Mesenteric fat pad (tissue), 1 donor: ENCODE measurements at regions not wholly inside any gene's neighbourhood (a gene's known extent, or its start where the extent isn't known, plus 50 kb on each side); places are given as distances from the start of the nearest gene placed in this dataset.

ENCODE experiments used
- DNase-seq: peaks from one replicate; pipeline ENCODE4 v3.0.0-alpha.2; 2020; ENCODE audit warnings: low spot score
- donor health status: DM: yes; HTN: yes; CAD: no.

GRCh38 chr4:33037464-33037863, 2317.3 kb downstream of the PCDH7 start:
- DNase-seq = no peak

GRCh38 chr4:33045334-33045733, 2325.2 kb downstream of the PCDH7 start:
- DNase-seq = no peak

- DNase-seq = no peak
These were observed 2332.1 kb downstream of the PCDH7 start for GRCh38 chr4:33052241-33052640.

GRCh38 chr4:33054161-33054560, 2334.0 kb downstream of the PCDH7 start:
- DNase-seq = no peak

- DNase-seq = no peak
These were observed 2334.6 kb downstream of the PCDH7 start for GRCh38 chr4:33054656-33055196.

- DNase-seq = no peak
These were observed 2337.6 kb downstream of the PCDH7 start for GRCh38 chr4:33057736-33058135.

- DNase-seq = no peak
These were observed 2338.8 kb downstream of the PCDH7 start for GRCh38 chr4:33058998-33059397.

GRCh38 chr4:33060674-33061542, 2340.7 kb downstream of the PCDH7 start:
- DNase-seq = no peak

GRCh38 chr4:33061727-33062126, 2341.6 kb downstream of the PCDH7 start:
- DNase-seq = no peak

- DNase-seq = no peak
These were observed 2342.1 kb downstream of the PCDH7 start for GRCh38 chr4:33062155-33062806.

GRCh38 chr4:33063241-33063640, 2343.1 kb downstream of the PCDH7 start:
- DNase-seq = no peak

GRCh38 chr4:33064238-33064637, 2344.1 kb downstream of the PCDH7 start:
- no peak for DNase-seq

GRCh38 chr4:33065749-33066148, 2345.6 kb downstream of the PCDH7 start:
- no peak for DNase-seq

GRCh38 chr4:33067221-33067620, 2347.1 kb downstream of the PCDH7 start:
- DNase-seq = no peak

- DNase-seq = no peak
These were observed 2348.4 kb downstream of the PCDH7 start for GRCh38 chr4:33068539-33068938.

- no peak for DNase-seq
These were observed 2351.4 kb downstream of the PCDH7 start for GRCh38 chr4:33071535-33071934.

- DNase-seq = no peak
These were observed 2352.3 kb downstream of the PCDH7 start for GRCh38 chr4:33072298-33073089.

GRCh38 chr4:33073811-33074210, 2353.6 kb downstream of the PCDH7 start:
- no peak for DNase-seq

GRCh38 chr4:33078145-33078544, 2358.0 kb downstream of the PCDH7 start:
- DNase-seq = no peak

GRCh38 chr4:33080275-33080674, 2360.1 kb downstream of the PCDH7 start:
- no peak for DNase-seq

- DNase-seq = no peak
These were observed 2365.5 kb downstream of the PCDH7 start for GRCh38 chr4:33085709-33086108.
